Mesenteric fat pad (tissue), 1 donor: ENCODE measurements at regions not wholly inside any gene's neighbourhood (a gene's known extent, or its start where the extent isn't known, plus 50 kb on each side); places are given as distances from the start of the nearest gene placed in this dataset.

ENCODE experiments used
- DNase-seq: peaks from one replicate; pipeline ENCODE4 v3.0.0-alpha.2; 2020; ENCODE audit warnings: low spot score
- donor health status: DM: yes; HTN: yes; CAD: no.

DNA sequence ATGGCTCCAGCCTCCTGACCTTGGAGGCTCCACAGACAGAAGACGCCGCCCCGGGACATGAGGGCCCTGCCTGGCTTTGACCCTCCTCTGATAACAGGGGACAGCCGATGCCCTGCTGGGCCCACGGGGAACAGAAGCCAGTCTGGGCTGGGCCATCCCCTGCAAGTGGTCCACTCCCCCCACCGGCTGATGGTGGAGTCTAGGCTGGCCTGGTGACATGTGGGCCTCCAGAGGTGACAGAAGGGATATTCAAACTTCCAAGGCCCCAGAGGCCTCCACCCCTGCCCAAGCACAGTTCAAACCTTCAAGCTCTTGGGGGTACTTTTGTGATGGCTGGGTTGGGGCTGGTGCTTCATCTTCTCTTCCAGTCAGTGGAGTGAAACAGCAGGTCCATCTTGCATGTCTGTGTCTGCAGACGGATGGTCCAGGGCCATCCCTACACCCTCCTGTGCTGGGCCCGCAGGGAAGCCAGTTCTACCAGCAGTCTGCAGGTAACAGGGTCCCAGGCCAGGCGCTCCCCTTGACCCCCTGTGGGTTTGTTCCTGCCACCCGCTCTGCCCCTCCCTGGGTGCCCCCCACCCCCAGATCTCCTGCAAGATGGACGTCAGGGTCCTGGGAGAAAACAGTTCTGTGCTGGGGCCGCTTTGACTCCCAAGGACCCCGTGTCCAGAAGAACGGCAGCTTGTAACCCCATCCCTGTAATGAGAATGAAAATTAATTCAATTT is 929.9 kb downstream of the BRD1 start:
- peak; percentile 86 for DNase-seq

GRCh38 chr22:48896766-48897644 is 930.7 kb downstream of the BRD1 start:
- peak; percentile 83 for DNase-seq

GRCh38 chr22:48895831-48896765 is 931.6 kb downstream of the BRD1 start:
- peak; percentile 60 for DNase-seq

DNA sequence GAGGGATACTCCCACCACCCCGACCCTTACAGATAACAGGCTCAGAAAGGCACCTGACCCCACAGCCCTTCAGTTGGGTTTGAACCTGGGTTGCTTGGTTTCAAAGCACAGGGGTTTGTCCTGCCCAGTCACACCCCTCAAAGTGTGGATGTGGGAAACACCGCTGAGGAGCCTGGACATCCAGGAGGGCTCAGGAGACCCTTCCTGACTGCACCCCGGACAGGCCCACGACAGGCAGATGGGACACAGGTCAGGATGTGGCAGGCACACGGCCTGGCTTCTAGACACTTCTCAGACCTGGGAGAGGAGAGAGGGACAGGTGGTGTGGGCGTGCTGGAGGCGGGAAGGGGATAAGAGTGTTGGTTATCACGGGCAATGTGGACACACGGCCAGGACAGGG is 932.3 kb downstream of the BRD1 start:
- DNase-seq: no peak

DNA sequence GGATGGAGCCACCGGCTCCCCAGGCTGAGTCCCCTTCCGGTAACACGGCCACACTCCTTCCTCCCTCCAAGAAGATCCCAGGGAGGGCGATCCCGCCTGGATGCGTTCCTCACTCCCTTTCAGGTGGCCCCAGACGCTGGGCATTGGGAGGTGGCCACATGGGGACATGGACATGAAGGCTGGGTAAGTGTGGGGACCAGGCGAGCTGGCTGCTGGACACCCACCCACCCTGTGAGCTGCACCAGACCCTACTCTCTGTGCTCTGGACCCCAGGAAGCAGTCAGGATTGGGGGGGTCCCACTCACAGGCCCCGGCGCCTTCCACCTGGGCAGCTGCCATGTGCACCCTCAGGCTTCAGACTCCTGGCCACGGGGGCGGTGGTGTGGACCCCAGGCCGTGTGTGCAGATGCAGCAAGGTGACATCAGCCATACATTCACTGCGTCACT is 932.8 kb downstream of the BRD1 start:
- peak; percentile 84 for DNase-seq

DNA sequence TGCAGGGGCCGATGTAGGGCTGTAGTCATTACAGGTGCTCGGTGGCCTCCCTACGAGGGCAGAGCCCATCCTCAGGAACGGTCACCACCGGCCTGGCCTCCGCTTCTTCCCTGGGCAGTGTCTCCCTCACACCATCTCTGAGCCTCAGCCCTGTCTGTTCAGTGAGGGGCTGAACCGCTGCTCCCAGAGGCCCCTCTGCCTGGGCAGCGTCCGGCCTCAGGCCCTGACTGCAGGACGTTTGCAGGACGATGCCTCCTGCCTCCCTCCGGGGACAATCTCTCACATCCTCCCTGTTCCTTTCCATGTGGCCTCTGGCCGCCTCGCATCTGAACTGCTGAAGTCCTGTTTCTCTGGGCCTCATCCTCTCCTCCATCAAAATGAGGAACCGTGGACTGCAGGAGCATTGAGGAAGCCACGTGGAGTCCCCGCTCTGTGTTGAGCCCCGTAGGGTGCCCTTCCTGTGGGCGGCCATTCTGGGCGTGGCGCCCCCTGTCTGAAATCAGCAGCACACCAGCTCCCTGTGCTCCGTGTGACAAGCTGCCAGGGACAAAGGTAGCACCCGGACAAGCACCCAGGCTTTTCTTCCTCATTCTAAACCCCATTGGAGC is 933.5 kb downstream of the BRD1 start:
- DNase-seq: peak; percentile 71

DNA sequence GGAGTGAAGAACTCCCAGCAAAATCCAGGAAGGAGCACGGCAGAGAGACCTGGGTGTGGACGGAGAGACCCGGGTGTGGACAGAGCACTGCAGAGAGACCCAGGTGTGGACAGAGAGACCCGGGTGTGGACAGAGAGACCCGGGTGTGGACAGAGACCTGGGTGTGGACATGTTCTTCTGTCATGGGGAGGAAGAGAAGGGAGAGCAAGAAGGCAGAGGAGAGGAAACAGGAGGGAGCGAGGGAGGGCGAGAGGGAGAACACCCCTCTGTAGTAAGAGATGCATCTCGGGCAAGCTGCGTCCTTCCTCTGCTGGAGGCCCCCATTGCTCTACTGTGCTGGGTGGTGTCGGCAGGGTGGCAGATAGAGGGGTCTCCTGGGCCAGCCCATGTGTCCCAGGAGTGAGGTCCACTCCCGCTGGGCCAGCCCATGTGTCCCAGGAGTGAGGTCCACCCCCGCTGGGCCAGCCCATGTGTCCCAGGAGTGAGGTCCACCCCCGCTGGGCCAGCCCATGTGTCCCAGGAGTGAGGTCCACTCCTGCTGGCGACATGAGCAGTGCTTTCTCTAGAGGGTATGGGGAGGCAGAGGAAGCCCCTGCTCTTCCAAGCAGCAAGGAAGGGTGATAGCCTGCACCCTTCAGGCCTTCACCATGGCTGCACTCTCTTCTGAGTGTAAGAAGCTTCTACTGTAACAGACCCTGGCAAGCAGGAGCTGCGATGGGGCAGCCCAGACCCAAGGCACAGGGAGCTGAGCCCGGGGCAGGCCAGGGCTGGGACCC is 934.2 kb downstream of the BRD1 start:
- DNase-seq: peak; percentile 60

- peak; percentile 65 for DNase-seq
Measured at GRCh38 chr22:48892578-48893287, 934.9 kb downstream of the BRD1 start.

DNA sequence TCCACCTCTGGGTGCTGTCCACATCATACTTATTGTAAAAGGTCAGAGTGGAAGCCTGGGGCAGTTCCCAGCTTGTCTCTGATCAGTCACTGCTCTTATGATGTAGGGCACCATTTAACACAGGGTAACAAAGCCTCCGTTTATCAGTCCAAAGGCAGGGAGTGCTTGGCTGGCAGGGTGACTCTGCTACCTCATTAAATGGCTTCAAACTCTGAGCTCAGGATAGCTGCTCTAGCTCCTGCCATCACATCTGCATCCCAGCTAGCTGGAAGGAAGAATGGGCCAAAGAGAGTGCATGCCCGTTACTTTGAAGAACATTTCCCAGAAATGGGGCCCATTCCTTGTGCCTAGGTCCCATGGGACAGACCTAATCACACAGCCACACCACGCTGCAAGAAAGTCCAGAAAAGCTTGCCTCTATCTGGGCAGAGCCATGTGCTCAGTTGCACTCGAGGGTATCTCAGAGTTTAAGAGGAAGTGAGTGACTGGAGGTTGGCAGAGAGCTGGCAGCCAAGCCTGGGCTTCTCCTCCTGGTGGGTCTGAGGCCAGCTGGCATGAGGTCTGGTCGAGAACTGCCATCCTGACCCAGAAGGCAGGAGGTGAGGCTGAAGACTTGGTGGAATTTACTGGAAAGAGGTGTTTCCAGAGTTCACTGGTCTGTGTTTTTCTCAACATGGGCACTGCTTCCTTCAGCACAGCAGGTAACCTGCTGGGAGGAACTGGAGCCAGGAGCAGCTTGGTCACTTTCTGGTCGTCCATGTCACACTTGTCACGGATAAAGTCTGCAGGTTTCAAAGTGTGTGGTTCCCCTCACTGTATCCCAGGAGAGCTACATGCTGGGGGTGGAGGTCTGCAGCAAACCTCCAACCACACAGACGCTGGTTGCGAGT is 935.7 kb downstream of the BRD1 start:
- no peak for DNase-seq

- DNase-seq: no peak
Measured at GRCh38 chr22:48890693-48891554, 936.7 kb downstream of the BRD1 start.

DNA sequence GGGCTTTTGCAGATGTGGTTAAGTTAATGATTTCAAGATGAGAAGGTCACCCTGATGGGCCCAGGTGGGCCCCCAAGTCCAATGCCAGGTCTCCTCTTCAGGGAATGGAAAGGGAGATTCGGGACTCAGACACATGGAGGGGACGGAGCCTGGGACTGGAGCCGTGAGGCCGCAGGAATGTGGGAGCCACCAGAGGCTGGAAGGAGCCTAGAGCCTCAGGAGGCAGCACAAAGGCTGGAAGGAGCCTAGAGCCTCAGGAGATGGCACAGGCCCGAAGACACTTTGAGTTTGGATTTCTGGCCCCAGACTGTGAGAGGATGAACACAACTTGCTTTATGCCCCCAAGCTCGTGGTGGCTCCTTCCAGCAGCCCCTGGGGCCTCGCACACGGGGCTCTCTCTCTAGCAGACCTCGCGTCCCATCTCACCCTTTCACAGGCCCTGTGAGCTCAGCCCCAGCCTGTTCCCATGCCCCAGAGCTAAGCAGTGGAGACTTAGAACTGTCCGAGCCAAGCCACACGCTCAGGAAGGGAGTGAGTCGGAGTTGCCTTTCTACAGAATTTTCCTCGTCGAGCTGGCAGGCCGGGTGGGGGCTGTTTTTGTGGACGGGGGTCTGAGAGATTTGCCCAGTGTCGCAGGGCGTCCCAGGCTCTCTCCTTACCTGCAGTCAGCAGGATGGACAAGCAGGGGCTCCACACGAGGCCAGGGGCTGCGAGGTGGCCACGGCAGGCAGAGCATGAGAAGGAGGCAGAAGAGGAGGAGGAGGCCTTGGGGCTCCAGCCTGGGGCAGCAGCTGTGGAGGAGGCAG is 937.6 kb downstream of the BRD1 start:
- DNase-seq: peak; percentile 78

GRCh38 chr22:48889209-48889830 is 938.4 kb downstream of the BRD1 start:
- peak; percentile 53 for DNase-seq

DNA sequence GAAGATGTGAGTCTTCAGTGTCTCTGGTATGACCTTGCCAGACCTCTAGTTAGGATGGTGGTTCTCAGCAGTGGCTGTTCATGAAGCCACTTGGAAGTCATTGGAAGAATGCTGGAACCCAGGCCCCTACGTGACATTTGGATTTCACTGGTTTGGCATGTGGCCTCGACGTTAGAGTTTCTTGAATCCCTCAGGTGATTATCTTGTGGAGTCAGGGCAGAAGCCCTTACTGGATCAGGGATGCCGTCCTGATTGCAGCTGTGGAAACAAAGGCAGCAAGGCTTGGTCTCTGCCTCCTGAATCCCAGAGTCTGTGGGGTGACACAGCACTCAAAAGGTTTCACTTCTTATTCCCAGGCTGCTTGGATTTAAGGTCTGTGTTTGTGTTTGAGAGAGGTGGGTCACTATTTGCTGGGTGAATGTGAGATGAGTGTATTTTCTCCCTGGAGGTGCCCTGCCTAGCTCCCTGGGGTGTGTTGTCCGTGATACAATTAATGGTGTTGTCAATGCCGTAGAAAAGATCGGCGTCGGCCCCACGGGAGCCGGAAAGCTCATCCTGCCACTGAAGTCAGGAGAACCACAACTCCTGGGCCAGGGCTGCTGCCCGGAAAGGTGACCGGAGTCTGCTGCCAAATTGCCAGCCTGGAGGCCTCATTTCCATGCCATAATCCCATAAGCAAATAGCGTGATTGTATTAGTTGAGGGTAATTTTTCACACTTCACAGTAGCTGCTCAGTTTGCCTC is 939.0 kb downstream of the BRD1 start:
- peak; percentile 59 for DNase-seq

GRCh38 chr22:48887394-48888332 is 940.0 kb downstream of the BRD1 start:
- no peak for DNase-seq
